Common myeloid progenitor, CD34-positive (primary cell): ENCODE measurements at regions not wholly inside any gene's neighbourhood (a gene's known extent, or its start where the extent isn't known, plus 50 kb on each side); places are given as distances from the start of the nearest gene placed in this dataset.
"Not testable (repeated sequence)": the region's sequence is repeated elsewhere in the genome, so short reads cannot be mapped to it uniquely, and the experiment has no call there.

ENCODE experiments used
- CTCF ChIA-PET: fragments of 350-600 bp; sonication (Branson Sonifier 250); formaldehyde crosslinking; loops from one replicate; lab custom pipeline; 2021; ENCODE audit warnings: antibody characterized with exemption; lab: Charles Lee
- POLR2A ChIA-PET: fragments of 350-600 bp; sonication (Branson Sonifier 250); formaldehyde crosslinking; loops from one replicate; lab custom pipeline; 2021; ENCODE audit warnings: antibody characterized with exemption; lab: Charles Lee
- DNase-seq, 3 donors: peaks; one replicate each; pipeline versions ENCODE4 v3.0.0 to v3.0.0-alpha.2; 2013
- H3K27ac ChIP-seq, 2 experiments: 1 replicate in 1 of 2; 2 replicates in 1 of 2; pipeline ENCODE4 v1.7.0; 2013; ENCODE audit warnings: inconsistent platforms in 2 of 2, low read length in 2 of 2, mild to moderate bottlenecking in 2 of 2, low read depth in 1 of 2, moderate library complexity in 1 of 2; ENCODE audit not compliant: severe bottlenecking in 2 of 2, insufficient read depth in 1 of 2, poor library complexity in 1 of 2
- H3K27me3 ChIP-seq, 5 experiments: replicated peaks in 2 of 5; 1 replicate in 3 of 5; 2 replicates in 2 of 5; pipeline versions ENCODE4 v1.6.1 to v1.7.0; 2013; ENCODE audit warnings: low read length in 4 of 5, mild to moderate bottlenecking in 2 of 5, moderate library complexity in 2 of 5, inconsistent platforms in 1 of 5; ENCODE audit not compliant: insufficient read depth in 5 of 5, control insufficient read depth in 4 of 5
- H3K36me3 ChIP-seq, 4 experiments: 1 replicate in 2 of 4; 2 replicates in 2 of 4; pipeline versions ENCODE4 v1.6.1 to v1.7.0; 2013; ENCODE audit warnings: low read length in 3 of 4, control low read depth in 1 of 4, mild to moderate bottlenecking in 1 of 4; ENCODE audit not compliant: control insufficient read depth in 4 of 4, insufficient read depth in 4 of 4
- H3K4me1 ChIP-seq, 4 experiments: 1 replicate in 3 of 4; 2 replicates in 1 of 4; pipeline versions ENCODE4 v1.6.1 to v1.7.1; 2013; ENCODE audit warnings: low read length in 3 of 4, mild to moderate bottlenecking in 3 of 4, control low read depth in 1 of 4, inconsistent platforms in 1 of 4, moderate library complexity in 1 of 4; ENCODE audit not compliant: control insufficient read depth in 4 of 4, insufficient read depth in 4 of 4; ENCODE audit errors: control extremely low read depth in 1 of 4
- H3K4me3 ChIP-seq, 7 experiments: 1 replicate in 4 of 7; 2 replicates in 3 of 7; pipeline versions ENCODE4 v1.5.1 to v1.7.0; 2013; ENCODE audit warnings: mild to moderate bottlenecking in 7 of 7, low read length in 6 of 7, moderate library complexity in 6 of 7, inconsistent platforms in 2 of 7, low read depth in 2 of 7, control low read depth in 1 of 7; ENCODE audit not compliant: insufficient read depth in 4 of 7, control insufficient read depth in 1 of 7; ENCODE audit errors: extremely low read depth in 1 of 7
- H3K9me3 ChIP-seq, 5 experiments: 1 replicate in 4 of 5; 2 replicates in 1 of 5; pipeline versions ENCODE4 v1.6.1 to v1.7.1; 2013; ENCODE audit warnings: low read length in 4 of 5, mild to moderate bottlenecking in 2 of 5, inconsistent platforms in 1 of 5, low read depth in 1 of 5, moderate library complexity in 1 of 5; ENCODE audit not compliant: control insufficient read depth in 4 of 5, insufficient read depth in 2 of 5; ENCODE audit errors: control extremely low read depth in 1 of 5
- WGBS: methylation state at CpG from one replicate; pipeline ENCODE4 v1.1.5; 2013; ENCODE audit not compliant: insufficient coverage; 5-methylcytosine and 5-hydroxymethylcytosine counted together

GRCh38 chr5:179459771-179460170 lies 90.6 kb upstream of the RUFY1 start:
- Histone ChIP-seq H3K27me3 (peaks cover 0 to 2% (median 0%) of the 10 kb centered on the region in 5 experiments), H3K36me3 (no peaks in the 10 kb centered on the region), H3K27ac (no peak overlapping the region), H3K4me1 (no peaks in the 10 kb centered on the region), H3K9me3 (peaks cover 0 to 14% (median 6%) of the 10 kb centered on the region in 5 experiments), H3K4me3 (no peak overlapping the region)
- POLR2A ChIA-PET, result no interaction called here
- DNase-seq, result no peak
- 91% methylated on average over 9 of the region's 10 CpGs for WGBS
- CTCF ChIA-PET, result no interaction called here

GRCh38 chr5:179457612-179458011 lies 92.7 kb upstream of the RUFY1 start:
- no peak overlapping the region for H3K27ac ChIP-seq
- CTCF ChIA-PET, result no interaction called here
- peaks cover 0 to 2% (median 0%) of the 10 kb centered on the region in 5 experiments for H3K27me3 ChIP-seq
- no peaks in the 10 kb centered on the region for H3K36me3 ChIP-seq
- no peak overlapping the region for H3K4me3 ChIP-seq
- no peaks in the 10 kb centered on the region for H3K4me1 ChIP-seq
- POLR2A ChIA-PET, result no interaction called here
- 75% methylated on average over 4 of the region's 8 CpGs for WGBS
- no peak for DNase-seq
- H3K9me3 ChIP-seq, result peaks cover 0 to 10% (median 3%) of the 10 kb centered on the region in 5 experiments

- H3K27me3 ChIP-seq, CTCF ChIA-PET, H3K36me3 ChIP-seq, H3K4me1 ChIP-seq, H3K27ac ChIP-seq, DNase-seq, POLR2A ChIA-PET, H3K4me3 ChIP-seq: not testable (repeated sequence)
- peaks cover 0 to 15% (median 3%) of the 10 kb centered on the region in 5 experiments for H3K9me3 ChIP-seq
- over 99% methylated on average over 9 of the region's 15 CpGs for WGBS
These were observed 94.3 kb upstream of the RUFY1 start for GRCh38 chr5:179456075-179456474.

- H3K9me3 ChIP-seq, result peaks cover 0 to 21% (median 6%) of the 10 kb centered on the region in 5 experiments
- no peak overlapping the region for H3K27ac ChIP-seq
- ChIA-PET POLR2A (no interaction called here), CTCF (interaction anchor here (0.5 kb wide), 1 partner anchor 1746 kb away, joined by 3 read pairs; no protein-coding TSS in a partner anchor)
- 89% methylated on average over 15 of the region's 15 CpGs for WGBS
- peaks cover 0 to 2% (median 0%) of the 10 kb centered on the region in 5 experiments for H3K27me3 ChIP-seq
- H3K4me1 ChIP-seq, result no peaks in the 10 kb centered on the region
- no peaks in the 10 kb centered on the region for H3K36me3 ChIP-seq
- H3K4me3 ChIP-seq, result no peak overlapping the region
- DNase-seq, result peak in 2 of 3 donors; percentile 8 to 23
These were observed 95.0 kb upstream of the RUFY1 start for GRCh38 chr5:179455320-179455719.

- ChIA-PET CTCF (no interaction called here), POLR2A (no interaction called here)
- Histone ChIP-seq H3K4me1 (no peaks in the 10 kb centered on the region), H3K27me3 (no peaks in the 10 kb centered on the region), H3K9me3 (peaks cover 0 to 21% (median 6%) of the 10 kb centered on the region in 5 experiments), H3K36me3 (no peaks in the 10 kb centered on the region), H3K4me3 (no peak overlapping the region), H3K27ac (no peak overlapping the region)
- WGBS, result 66% methylated on average over 6 of the region's 9 CpGs
- DNase-seq, result peak in 2 of 3 donors; percentile 14 to 25
These were observed 96.0 kb upstream of the RUFY1 start for GRCh38 chr5:179454356-179454755.

GRCh38 chr5:179453616-179454015 lies 96.7 kb upstream of the RUFY1 start:
- no peaks in the 10 kb centered on the region for H3K4me1 ChIP-seq
- POLR2A ChIA-PET, result no interaction called here
- H3K9me3 ChIP-seq, result peaks cover 0 to 21% (median 6%) of the 10 kb centered on the region in 5 experiments
- DNase-seq, result no peak
- H3K27ac ChIP-seq, result no peak overlapping the region
- no peaks in the 10 kb centered on the region for H3K36me3 ChIP-seq
- H3K27me3 ChIP-seq, result no peaks in the 10 kb centered on the region
- 96% methylated on average over 7 of the region's 7 CpGs for WGBS
- no peak overlapping the region for H3K4me3 ChIP-seq
- CTCF ChIA-PET, result no interaction called here

GRCh38 chr5:179452356-179453230 lies 97.8 kb upstream of the RUFY1 start:
- Histone ChIP-seq H3K27me3 (no peaks in the 10 kb centered on the region), H3K9me3 (peaks cover 0 to 21% (median 6%) of the 10 kb centered on the region in 5 experiments), H3K4me3 (no peak overlapping the region), H3K27ac (no peak overlapping the region), H3K4me1 (no peaks in the 10 kb centered on the region), H3K36me3 (no peaks in the 10 kb centered on the region)
- DNase-seq, result no peak
- ChIA-PET CTCF (no interaction called here), POLR2A (no interaction called here)
- 87% methylated on average over 17 of the region's 20 CpGs for WGBS
